ENCODE measurements at regions not wholly inside any gene's neighbourhood (a gene's known extent, or its start where the extent isn't known, plus 50 kb on each side); places are given as distances from the start of the nearest gene placed in this dataset.

DNA sequence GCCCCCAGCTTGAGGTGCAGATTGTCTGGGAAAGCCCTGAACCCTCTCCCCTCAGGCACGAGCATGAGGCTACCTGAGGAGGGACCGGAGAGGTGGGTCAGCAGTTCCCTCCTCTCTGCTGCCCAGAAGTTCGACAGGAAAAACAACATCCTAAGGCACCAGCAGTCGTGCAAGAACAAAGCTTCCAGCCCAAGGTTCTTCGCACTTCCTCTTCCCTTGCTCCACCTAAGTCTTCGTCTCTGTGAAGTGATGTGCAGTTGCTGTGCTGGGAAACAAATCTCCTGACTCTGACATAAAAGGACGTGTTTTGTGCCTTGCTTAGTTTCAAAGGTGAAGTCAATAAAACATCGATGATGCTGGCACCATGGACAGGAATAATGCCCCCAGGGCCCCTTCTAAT is 173.3 kb downstream of the USP12 start:
- H3K4me3 ChIP-seq = no peak overlapping the region
- no peak for DNase-seq (ENCODE audit: extremely low read depth in 1 of 4, low spot score in 3 of 4)
- H3K4me2 ChIP-seq (ENCODE audit: insufficient read depth, low read length) = no peak overlapping the region; the same call in 1 of the 2 replicates
- ChIA-PET CTCF (ENCODE audit: low intra/inter-chr PET ratio) (no interaction called here), POLR2A (no interaction called here)
- WGBS (ENCODE audit: insufficient coverage, low coverage, missing lambda C conversion rate) = 2% methylated on average over 6 of the region's 8 CpGs
- no peaks in the 10 kb centered on the region for H3K9me1 ChIP-seq (ENCODE audit: control insufficient read depth, insufficient read depth, low read length)
- peaks cover 7 to 25% of the 10 kb centered on the region in 2 experiments; a peak in 3 of 5 replicates for H3K27me3 ChIP-seq (ENCODE audit: control insufficient read depth in 2 of 2, insufficient read depth in 2 of 2, low read length in 2 of 2)
- no peak overlapping the region for H3K27ac ChIP-seq (ENCODE audit: extremely low read depth, low read depth, low read length)
- no peaks in the 10 kb centered on the region for H3K79me2 ChIP-seq (ENCODE audit: control insufficient read depth, insufficient read depth, low read length)
- peak overlapping the region; percentile 66; the same call in 1 of the 2 replicates for H2AFZ ChIP-seq (ENCODE audit: low read depth, low read length)
- intact Hi-C loops (cut with micrococcal nuclease) = no loop called here
- no peak for FAIRE-seq
- no peaks in the 10 kb centered on the region; a peak in 2 of 5 replicates for H3K4me1 ChIP-seq (replicated peaks in 1 of 2; ENCODE audit: control insufficient read depth in 2 of 2, insufficient read depth in 2 of 2, low read length in 2 of 2)
- in situ Hi-C loops (cut with MboI) = no loop called here
- no peak overlapping the region for H3K9ac ChIP-seq (ENCODE audit: insufficient read depth in 1 of 2, low read depth in 2 of 2, low read length in 2 of 2)
- no TSS peak for BruUV-seq (replicated peaks)
- H4K20me1 ChIP-seq (replicated peaks; ENCODE audit: control insufficient read depth, insufficient read depth, low read length) = no peaks in the 10 kb centered on the region
- no peak for ATAC-seq
- H3K9me3 ChIP-seq (replicated peaks; ENCODE audit: control insufficient read depth, insufficient read depth, low read depth, low read length) = no peaks in the 10 kb centered on the region
- TF ChIP-seq, protein P1, sequence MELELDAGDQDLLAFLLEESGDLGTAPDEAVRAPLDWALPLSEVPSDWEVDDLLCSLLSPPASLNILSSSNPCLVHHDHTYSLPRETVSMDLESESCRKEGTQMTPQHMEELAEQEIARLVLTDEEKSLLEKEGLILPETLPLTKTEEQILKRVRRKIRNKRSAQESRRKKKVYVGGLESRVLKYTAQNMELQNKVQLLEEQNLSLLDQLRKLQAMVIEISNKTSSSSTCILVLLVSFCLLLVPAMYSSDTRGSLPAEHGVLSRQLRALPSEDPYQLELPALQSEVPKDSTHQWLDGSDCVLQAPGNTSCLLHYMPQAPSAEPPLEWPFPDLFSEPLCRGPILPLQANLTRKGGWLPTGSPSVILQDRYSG (tag; conservative IDR thresholded peaks at IDR 0.05; ENCODE audit: low read depth) = no peak
- TF ChIP-seq SPI1 (IDR thresholded peaks at IDR 0.05; ENCODE audit: borderline replicate concordance, low read depth, low read length) (peak; percentile 88), ZNF354B (CRISPR knock-in tag; IDR thresholded peaks at IDR 0.05) (no peak)
- H3K36me3 ChIP-seq (ENCODE audit: control insufficient read depth, insufficient read depth, low read length) = no peaks in the 10 kb centered on the region

DNA sequence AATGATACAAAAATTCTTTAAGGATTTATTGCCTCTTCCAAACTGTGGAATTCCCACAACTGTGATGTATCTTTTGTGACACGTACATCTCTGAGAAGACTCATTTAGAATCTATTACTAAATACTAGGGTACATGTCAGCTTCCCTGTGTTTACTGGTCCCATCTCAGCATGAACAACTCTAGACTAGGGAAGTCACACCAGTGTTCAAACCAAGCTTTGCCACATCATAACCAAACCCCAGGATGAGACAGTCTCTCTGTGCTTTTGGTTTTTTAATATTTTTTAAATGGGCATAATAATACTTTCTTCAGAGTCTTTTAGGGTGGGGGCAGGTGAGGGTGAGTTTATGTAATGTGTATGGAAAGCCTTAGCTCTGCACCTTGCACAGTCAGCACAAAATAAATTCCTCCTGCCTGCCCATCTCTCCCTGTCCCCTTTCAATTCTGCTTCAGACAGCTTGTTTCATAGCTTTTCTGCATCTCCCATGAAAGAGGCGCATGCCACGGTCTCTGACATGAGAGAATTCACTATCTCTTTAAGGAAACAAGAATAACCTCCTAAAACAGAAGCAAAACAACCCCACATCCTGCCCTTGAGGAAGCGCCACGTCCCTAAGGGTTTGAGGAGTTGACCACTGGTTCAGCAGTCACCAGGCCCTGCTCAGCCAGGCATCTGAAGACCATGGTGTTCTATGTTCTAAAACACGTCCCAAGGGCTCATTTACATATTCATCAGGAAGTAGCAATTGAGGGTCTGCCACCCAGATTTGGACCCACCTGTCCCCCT is 174.5 kb downstream of the USP12 start:
- Histone ChIP-seq H3K9ac (ENCODE audit: insufficient read depth in 1 of 2, low read depth in 2 of 2, low read length in 2 of 2) (no peak overlapping the region), H3K9me1 (ENCODE audit: control insufficient read depth, insufficient read depth, low read length) (no peaks in the 10 kb centered on the region), H3K27me3 (ENCODE audit: control insufficient read depth in 2 of 2, insufficient read depth in 2 of 2, low read length in 2 of 2) (peaks cover 6 to 20% of the 10 kb centered on the region in 2 experiments; a peak in 3 of 5 replicates), H3K27ac (ENCODE audit: extremely low read depth, low read depth, low read length) (no peak overlapping the region), H3K4me3 (no peak overlapping the region), H2AFZ (ENCODE audit: low read depth, low read length) (no peak overlapping the region), H3K4me2 (ENCODE audit: insufficient read depth, low read length) (no peak overlapping the region), H3K4me1 (replicated peaks in 1 of 2; ENCODE audit: control insufficient read depth in 2 of 2, insufficient read depth in 2 of 2, low read length in 2 of 2) (no peaks in the 10 kb centered on the region; a peak in 2 of 5 replicates), H4K20me1 (replicated peaks; ENCODE audit: control insufficient read depth, insufficient read depth, low read length) (no peaks in the 10 kb centered on the region), H3K36me3 (ENCODE audit: control insufficient read depth, insufficient read depth, low read length) (no peaks in the 10 kb centered on the region), H3K79me2 (ENCODE audit: control insufficient read depth, insufficient read depth, low read length) (no peaks in the 10 kb centered on the region), H3K9me3 (replicated peaks; ENCODE audit: control insufficient read depth, insufficient read depth, low read depth, low read length) (no peaks in the 10 kb centered on the region)
- intact Hi-C loops (cut with micrococcal nuclease) (no loop called here), in situ Hi-C loops (cut with MboI) (no loop called here)
- CTCF ChIA-PET (ENCODE audit: low intra/inter-chr PET ratio) = no interaction called here
- WGBS (ENCODE audit: insufficient coverage, low coverage, missing lambda C conversion rate) = 8% methylated on average over 4 of the region's 6 CpGs
- no TSS peak for BruUV-seq (replicated peaks)
- DNase-seq (ENCODE audit: extremely low read depth in 1 of 4, low spot score in 3 of 4) (no peak), ATAC-seq (no peak), FAIRE-seq (no peak)
- POLR2A ChIA-PET = interaction anchor here (1.0 kb wide), 1 partner anchor 14 kb away, joined by 3 read pairs; no protein-coding TSS in a partner anchor
- 0 out of 2 replicates have a peak, but pooled peaks have one; percentile 11 for TF ChIP-seq MAFF (IDR thresholded peaks at IDR 0.05; ENCODE audit: low read length)
- TF ChIP-seq ZNF583 (CRISPR knock-in tag; IDR thresholded peaks at IDR 0.05) = no peak
- TF ChIP-seq ZFP30 (CRISPR knock-in tag; IDR thresholded peaks at IDR 0.05; ENCODE audit: borderline replicate concordance) = no peak
- TF ChIP-seq, protein P2, sequence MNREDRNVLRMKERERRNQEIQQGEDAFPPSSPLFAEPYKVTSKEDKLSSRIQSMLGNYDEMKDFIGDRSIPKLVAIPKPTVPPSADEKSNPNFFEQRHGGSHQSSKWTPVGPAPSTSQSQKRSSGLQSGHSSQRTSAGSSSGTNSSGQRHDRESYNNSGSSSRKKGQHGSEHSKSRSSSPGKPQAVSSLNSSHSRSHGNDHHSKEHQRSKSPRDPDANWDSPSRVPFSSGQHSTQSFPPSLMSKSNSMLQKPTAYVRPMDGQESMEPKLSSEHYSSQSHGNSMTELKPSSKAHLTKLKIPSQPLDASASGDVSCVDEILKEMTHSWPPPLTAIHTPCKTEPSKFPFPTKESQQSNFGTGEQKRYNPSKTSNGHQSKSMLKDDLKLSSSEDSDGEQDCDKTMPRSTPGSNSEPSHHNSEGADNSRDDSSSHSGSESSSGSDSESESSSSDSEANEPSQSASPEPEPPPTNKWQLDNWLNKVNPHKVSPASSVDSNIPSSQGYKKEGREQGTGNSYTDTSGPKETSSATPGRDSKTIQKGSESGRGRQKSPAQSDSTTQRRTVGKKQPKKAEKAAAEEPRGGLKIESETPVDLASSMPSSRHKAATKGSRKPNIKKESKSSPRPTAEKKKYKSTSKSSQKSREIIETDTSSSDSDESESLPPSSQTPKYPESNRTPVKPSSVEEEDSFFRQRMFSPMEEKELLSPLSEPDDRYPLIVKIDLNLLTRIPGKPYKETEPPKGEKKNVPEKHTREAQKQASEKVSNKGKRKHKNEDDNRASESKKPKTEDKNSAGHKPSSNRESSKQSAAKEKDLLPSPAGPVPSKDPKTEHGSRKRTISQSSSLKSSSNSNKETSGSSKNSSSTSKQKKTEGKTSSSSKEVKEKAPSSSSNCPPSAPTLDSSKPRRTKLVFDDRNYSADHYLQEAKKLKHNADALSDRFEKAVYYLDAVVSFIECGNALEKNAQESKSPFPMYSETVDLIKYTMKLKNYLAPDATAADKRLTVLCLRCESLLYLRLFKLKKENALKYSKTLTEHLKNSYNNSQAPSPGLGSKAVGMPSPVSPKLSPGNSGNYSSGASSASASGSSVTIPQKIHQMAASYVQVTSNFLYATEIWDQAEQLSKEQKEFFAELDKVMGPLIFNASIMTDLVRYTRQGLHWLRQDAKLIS (CRISPR knock-in tag; IDR thresholded peaks at IDR 0.05) = no peak
- no peak for TF ChIP-seq ATF1 (CRISPR knock-in tag; IDR thresholded peaks at IDR 0.05)
- no peak for TF ChIP-seq ATF1 (tag; IDR thresholded peaks at IDR 0.05)
- peak; percentile 31 for TF ChIP-seq MAFK (IDR thresholded peaks at IDR 0.05; ENCODE audit: low read length)
- TF ChIP-seq ZNF316 (IDR thresholded peaks at IDR 0.05) = peak; percentile 37; the same call in 1 of the 2 replicates

Measured in K562 (cell line).